ENCODE measurements at regions not wholly inside any gene's neighbourhood (a gene's known extent, or its start where the extent isn't known, plus 50 kb on each side); places are given as distances from the start of the nearest gene placed in this dataset.

DNA sequence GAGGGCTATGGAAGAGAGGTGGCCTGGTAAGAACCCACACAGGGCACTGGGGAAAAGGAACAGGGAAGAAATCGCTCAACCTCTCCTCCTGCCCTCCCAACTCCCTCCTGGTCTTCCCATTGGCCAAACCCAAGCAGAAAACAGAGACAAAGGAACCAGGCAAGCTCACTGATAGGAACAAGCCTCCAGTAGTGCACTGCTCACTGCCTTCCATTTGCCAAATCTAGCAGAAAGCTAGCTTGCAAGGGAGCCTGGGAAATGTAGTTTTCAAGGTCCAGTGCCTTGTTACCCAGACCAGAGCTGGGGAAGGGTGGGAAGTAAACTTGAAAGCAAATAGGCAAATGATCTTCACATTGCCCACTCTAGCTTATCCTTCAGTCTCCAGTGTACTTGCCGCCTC lies 556.1 kb upstream of the AUTS2 start:
- Histone ChIP-seq H4K20me1 (ENCODE audit: control insufficient read depth, insufficient read depth, low read depth, low read length) (no peaks in the 10 kb centered on the region), H3K36me3 (ENCODE audit: control insufficient read depth, low read length) (no peaks in the 10 kb centered on the region), H3K79me2 (ENCODE audit: control insufficient read depth, low read length) (no peaks in the 10 kb centered on the region), H3K9me2 (replicated peaks; ENCODE audit: control insufficient read depth, low read length) (no peaks in the 10 kb centered on the region), H3K27ac (ENCODE audit: low read depth, low read length) (no peak overlapping the region), H3K27me3 (ENCODE audit: control insufficient read depth, low read length) (no peaks in the 10 kb centered on the region), H3K9me3 (ENCODE audit: control insufficient read depth, insufficient read depth, low read length) (no peaks in the 10 kb centered on the region), H3K4me2 (ENCODE audit: low read length) (no peak overlapping the region), H3K4me1 (ENCODE audit: control insufficient read depth, low read length) (no peaks in the 10 kb centered on the region), H3F3A (ENCODE audit: control insufficient read depth, insufficient read depth) (no peaks in the 10 kb centered on the region), H3K4me3 (ENCODE audit: low read length) (no peak overlapping the region)
- no peak for TF ChIP-seq EZH2phosphoT487 (IDR thresholded peaks at IDR 0.05; ENCODE audit: borderline replicate concordance, low read length)
- TF ChIP-seq, protein P1, sequence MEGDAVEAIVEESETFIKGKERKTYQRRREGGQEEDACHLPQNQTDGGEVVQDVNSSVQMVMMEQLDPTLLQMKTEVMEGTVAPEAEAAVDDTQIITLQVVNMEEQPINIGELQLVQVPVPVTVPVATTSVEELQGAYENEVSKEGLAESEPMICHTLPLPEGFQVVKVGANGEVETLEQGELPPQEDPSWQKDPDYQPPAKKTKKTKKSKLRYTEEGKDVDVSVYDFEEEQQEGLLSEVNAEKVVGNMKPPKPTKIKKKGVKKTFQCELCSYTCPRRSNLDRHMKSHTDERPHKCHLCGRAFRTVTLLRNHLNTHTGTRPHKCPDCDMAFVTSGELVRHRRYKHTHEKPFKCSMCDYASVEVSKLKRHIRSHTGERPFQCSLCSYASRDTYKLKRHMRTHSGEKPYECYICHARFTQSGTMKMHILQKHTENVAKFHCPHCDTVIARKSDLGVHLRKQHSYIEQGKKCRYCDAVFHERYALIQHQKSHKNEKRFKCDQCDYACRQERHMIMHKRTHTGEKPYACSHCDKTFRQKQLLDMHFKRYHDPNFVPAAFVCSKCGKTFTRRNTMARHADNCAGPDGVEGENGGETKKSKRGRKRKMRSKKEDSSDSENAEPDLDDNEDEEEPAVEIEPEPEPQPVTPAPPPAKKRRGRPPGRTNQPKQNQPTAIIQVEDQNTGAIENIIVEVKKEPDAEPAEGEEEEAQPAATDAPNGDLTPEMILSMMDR (IDR thresholded peaks at IDR 0.05; ENCODE audit: low read depth, low read length, poor library complexity, severe bottlenecking), result no peak

DNA sequence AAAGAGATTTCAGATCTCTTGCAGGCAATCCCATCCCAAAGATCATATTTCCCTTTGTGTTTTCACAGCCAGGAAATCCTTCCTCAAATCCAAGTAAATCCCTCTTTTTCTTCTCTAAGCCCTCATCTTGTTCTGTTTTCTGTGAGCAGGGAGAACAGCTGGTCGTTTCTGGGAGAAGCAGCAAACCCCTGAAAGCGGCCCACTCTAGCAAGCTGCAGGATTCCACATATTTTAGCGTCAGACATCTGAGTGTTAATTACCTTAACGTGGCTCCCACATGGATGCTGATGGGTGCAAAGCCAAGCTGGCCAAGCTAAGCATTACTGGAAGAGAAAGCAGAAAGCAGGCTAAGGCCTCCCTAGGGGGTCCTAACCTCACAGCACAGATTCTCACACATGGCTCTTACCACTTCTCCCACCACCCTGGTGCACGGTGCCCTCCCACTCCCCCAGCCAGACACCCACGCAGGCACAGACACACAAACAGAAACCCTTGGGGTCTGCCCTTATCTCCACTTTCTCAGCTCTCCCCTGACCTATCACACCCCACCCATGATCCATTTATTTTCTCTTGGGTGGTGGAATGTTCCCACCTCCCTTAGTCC lies 551.0 kb upstream of the AUTS2 start:
- Histone ChIP-seq H3K36me3 (ENCODE audit: control insufficient read depth, low read length) (no peaks in the 10 kb centered on the region), H3K9me3 (ENCODE audit: control insufficient read depth, insufficient read depth, low read length) (no peaks in the 10 kb centered on the region), H3F3A (ENCODE audit: control insufficient read depth, insufficient read depth) (no peaks in the 10 kb centered on the region), H3K9me2 (replicated peaks; ENCODE audit: control insufficient read depth, low read length) (no peaks in the 10 kb centered on the region), H3K4me3 (ENCODE audit: low read length) (no peak overlapping the region), H3K4me2 (ENCODE audit: low read length) (no peak overlapping the region), H4K20me1 (ENCODE audit: control insufficient read depth, insufficient read depth, low read depth, low read length) (no peaks in the 10 kb centered on the region), H3K79me2 (ENCODE audit: control insufficient read depth, low read length) (no peaks in the 10 kb centered on the region), H3K27ac (ENCODE audit: low read depth, low read length) (no peak overlapping the region), H3K27me3 (ENCODE audit: control insufficient read depth, low read length) (no peaks in the 10 kb centered on the region), H3K4me1 (ENCODE audit: control insufficient read depth, low read length) (no peaks in the 10 kb centered on the region)
- TF ChIP-seq, protein P1 (IDR thresholded peaks at IDR 0.05; ENCODE audit: low read depth, low read length, poor library complexity, severe bottlenecking), result no peak
- no peak for TF ChIP-seq EZH2phosphoT487 (IDR thresholded peaks at IDR 0.05; ENCODE audit: borderline replicate concordance, low read length)

DNA sequence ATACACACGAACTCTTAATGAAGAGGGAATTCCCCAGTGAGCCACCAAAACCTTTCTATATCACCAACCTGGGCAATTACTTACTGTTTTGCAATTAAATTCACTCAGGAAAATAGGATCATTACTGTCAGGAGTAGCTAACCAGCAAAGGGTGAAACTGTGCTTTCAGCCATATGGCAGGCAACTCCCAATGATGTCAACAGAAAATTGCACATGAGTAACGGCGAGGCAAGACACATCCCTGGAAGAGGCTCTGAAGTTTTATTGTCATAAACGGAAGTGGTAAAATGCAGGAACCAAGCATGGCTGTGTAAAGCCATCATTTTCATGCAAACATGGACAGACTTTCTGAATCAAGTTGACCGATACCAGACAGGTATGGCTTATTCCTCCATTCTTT lies 548.9 kb upstream of the AUTS2 start:
- no peaks in the 10 kb centered on the region for H3K4me1 ChIP-seq (ENCODE audit: control insufficient read depth, low read length)
- H3K4me2 ChIP-seq (ENCODE audit: low read length), result no peak overlapping the region
- TF ChIP-seq EZH2phosphoT487 (IDR thresholded peaks at IDR 0.05; ENCODE audit: borderline replicate concordance, low read length), result no peak
- TF ChIP-seq, protein P1 (IDR thresholded peaks at IDR 0.05; ENCODE audit: low read depth, low read length, poor library complexity, severe bottlenecking), result no peak
- H3K36me3 ChIP-seq (ENCODE audit: control insufficient read depth, low read length), result no peaks in the 10 kb centered on the region
- no peaks in the 10 kb centered on the region for H3K27me3 ChIP-seq (ENCODE audit: control insufficient read depth, low read length)
- H4K20me1 ChIP-seq (ENCODE audit: control insufficient read depth, insufficient read depth, low read depth, low read length), result no peaks in the 10 kb centered on the region
- no peaks in the 10 kb centered on the region for H3K9me2 ChIP-seq (replicated peaks; ENCODE audit: control insufficient read depth, low read length)
- H3K27ac ChIP-seq (ENCODE audit: low read depth, low read length), result no peak overlapping the region
- no peaks in the 10 kb centered on the region for H3K9me3 ChIP-seq (ENCODE audit: control insufficient read depth, insufficient read depth, low read length)
- H3K79me2 ChIP-seq (ENCODE audit: control insufficient read depth, low read length), result no peaks in the 10 kb centered on the region
- no peak overlapping the region for H3K4me3 ChIP-seq (ENCODE audit: low read length)
- H3F3A ChIP-seq (ENCODE audit: control insufficient read depth, insufficient read depth), result no peaks in the 10 kb centered on the region

Measured in DOHH2 (cell line).